Astrocyte (in vitro differentiated cells and primary cell): ENCODE measurements at regions not wholly inside any gene's neighbourhood (a gene's known extent, or its start where the extent isn't known, plus 50 kb on each side); places are given as distances from the start of the nearest gene placed in this dataset.

Experiments
- EZH2 ChIP-seq: IDR thresholded peaks from 2 replicates; pipeline ENCODE4 v1.6.1; 2012; ENCODE audit warnings: mild to moderate bottlenecking, low read length, inconsistent platforms; ENCODE audit not compliant: insufficient read depth
- TF ChIP-seq, protein P1 (sequence below): IDR thresholded peaks from 2 replicates; pipeline ENCODE4 v1.5.1; 2011; ENCODE audit warnings: low read depth, mild to moderate bottlenecking, inconsistent platforms, low read length, moderate library complexity; ENCODE audit not compliant: insufficient read depth

DNA sequence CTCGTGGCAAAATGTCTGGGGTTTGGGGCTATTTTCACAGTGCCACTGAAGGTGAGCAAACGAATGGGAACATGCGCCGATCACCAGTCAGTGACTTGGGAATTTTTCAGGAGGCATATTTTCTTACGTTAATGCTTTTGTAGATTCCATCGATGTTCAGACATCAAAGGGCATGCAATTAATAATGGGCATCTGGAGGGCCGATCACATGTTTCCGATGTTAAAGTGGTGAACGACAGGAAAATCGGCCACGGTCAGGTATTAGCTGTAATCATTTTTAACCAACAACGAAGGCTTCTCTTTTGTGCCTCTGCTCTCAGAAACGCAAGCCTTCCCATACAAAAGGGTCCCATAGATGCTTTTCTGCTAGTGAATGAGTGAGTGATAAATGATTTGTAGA is 155.0 kb upstream of the PITX1 start:
- TF ChIP-seq, protein P1, sequence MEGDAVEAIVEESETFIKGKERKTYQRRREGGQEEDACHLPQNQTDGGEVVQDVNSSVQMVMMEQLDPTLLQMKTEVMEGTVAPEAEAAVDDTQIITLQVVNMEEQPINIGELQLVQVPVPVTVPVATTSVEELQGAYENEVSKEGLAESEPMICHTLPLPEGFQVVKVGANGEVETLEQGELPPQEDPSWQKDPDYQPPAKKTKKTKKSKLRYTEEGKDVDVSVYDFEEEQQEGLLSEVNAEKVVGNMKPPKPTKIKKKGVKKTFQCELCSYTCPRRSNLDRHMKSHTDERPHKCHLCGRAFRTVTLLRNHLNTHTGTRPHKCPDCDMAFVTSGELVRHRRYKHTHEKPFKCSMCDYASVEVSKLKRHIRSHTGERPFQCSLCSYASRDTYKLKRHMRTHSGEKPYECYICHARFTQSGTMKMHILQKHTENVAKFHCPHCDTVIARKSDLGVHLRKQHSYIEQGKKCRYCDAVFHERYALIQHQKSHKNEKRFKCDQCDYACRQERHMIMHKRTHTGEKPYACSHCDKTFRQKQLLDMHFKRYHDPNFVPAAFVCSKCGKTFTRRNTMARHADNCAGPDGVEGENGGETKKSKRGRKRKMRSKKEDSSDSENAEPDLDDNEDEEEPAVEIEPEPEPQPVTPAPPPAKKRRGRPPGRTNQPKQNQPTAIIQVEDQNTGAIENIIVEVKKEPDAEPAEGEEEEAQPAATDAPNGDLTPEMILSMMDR = no peak
- no peak for TF ChIP-seq EZH2
